B cell (primary cell): ENCODE measurements at regions not wholly inside any gene's neighbourhood (a gene's known extent, or its start where the extent isn't known, plus 50 kb on each side); places are given as distances from the start of the nearest gene placed in this dataset.

Experiments used
- ATAC-seq: fragments of 200-7000 bp; cut with Tn5 transposase; one replicate; pipeline ENCODE4 v1.10.0; 2021; ENCODE audit warnings: low read depth, mild to moderate bottlenecking, moderate number of reproducible peaks, moderate library complexity
- CTCF ChIA-PET: fragments of 350-600 bp; sonication (Branson Sonifier 250); formaldehyde crosslinking; loops from one replicate; lab custom pipeline; 2021; ENCODE audit warnings: antibody characterized with exemption, inconsistent platforms; lab: Charles Lee
- POLR2A ChIA-PET: fragments of 350-600 bp; sonication (Branson Sonifier 250); formaldehyde crosslinking; loops from one replicate; lab custom pipeline; 2021; ENCODE audit warnings: antibody characterized with exemption; lab: Charles Lee
- DNase-seq: peaks from one replicate; pipeline ENCODE4 v3.0.0; 2013
- H2AFZ ChIP-seq: 2 replicates; pipeline ENCODE4 v1.6.1; 2012; ENCODE audit warnings: mild to moderate bottlenecking, low read depth, low read length; ENCODE audit not compliant: insufficient read depth, poor library complexity, severe bottlenecking
- H3K27ac ChIP-seq, 2 donors: 1 replicate in 1 of 2; 2 replicates in 1 of 2; pipeline ENCODE4 v1.5.1; 2012 to 2013; ENCODE audit warnings: low read length in 2 of 2, mild to moderate bottlenecking in 2 of 2, moderate library complexity in 1 of 2
- H3K27me3 ChIP-seq, 4 experiments: fragments of 200-600 bp in 1 of 4; sonication (generic) in 1 of 4; replicated peaks in 1 of 4; 1 replicate in 2 of 4; 2 replicates in 2 of 4; pipeline versions ENCODE4 v1.6.1 to v1.7.0; 2013 to 2016; ENCODE audit warnings: low read length in 3 of 4, mild to moderate bottlenecking in 2 of 4, mixed read lengths in 1 of 4, moderate library complexity in 1 of 4; ENCODE audit not compliant: insufficient read depth in 4 of 4, control insufficient read depth in 3 of 4; ENCODE audit errors: control extremely low read depth in 1 of 4
- H3K36me3 ChIP-seq, 2 experiments: replicated peaks in 1 of 2; 1 replicate in 1 of 2; 2 replicates in 1 of 2; pipeline versions ENCODE4 v1.6.1 to v1.7.1; 2013; ENCODE audit warnings: low read length in 1 of 2; ENCODE audit not compliant: insufficient read depth in 2 of 2, control insufficient read depth in 1 of 2; ENCODE audit errors: control extremely low read depth in 1 of 2, extremely low read depth in 1 of 2
- H3K4me1 ChIP-seq, 2 donors: fragments of 200-600 bp in 1 of 2; sonication (generic) in 1 of 2; 1 replicate in 1 of 2; 2 replicates in 1 of 2; pipeline versions ENCODE4 v1.5.1 to v1.6.1; 2013 to 2017; ENCODE audit warnings: low read length in 2 of 2; ENCODE audit not compliant: control insufficient read depth in 2 of 2, insufficient read depth in 2 of 2
- H3K4me2 ChIP-seq: replicated peaks from 2 replicates; pipeline ENCODE3; 2012; ENCODE audit warnings: mild to moderate bottlenecking, low read depth, low read length; ENCODE audit not compliant: poor library complexity, severe bottlenecking
- H3K4me3 ChIP-seq, 5 experiments: fragments of 200-600 bp in 1 of 5; sonication (generic) in 1 of 5; 1 replicate in 3 of 5; 2 replicates in 2 of 5; pipeline versions ENCODE4 v1.5.1 to v1.7.0; 2011 to 2016; ENCODE audit warnings: low read length in 4 of 5, mild to moderate bottlenecking in 4 of 5, low read depth in 2 of 5, control low read depth in 1 of 5, moderate library complexity in 1 of 5; ENCODE audit not compliant: insufficient read depth in 1 of 5; ENCODE audit errors: control extremely low read depth in 1 of 5, extremely low read depth in 1 of 5
- H3K79me2 ChIP-seq: fragments of 200-600 bp; sonication (generic); one replicate; pipeline ENCODE4 v1.6.0; 2016; ENCODE audit warnings: low read length; ENCODE audit not compliant: control insufficient read depth, insufficient read depth
- H3K9ac ChIP-seq: fragments of 200-600 bp; sonication (generic); 2 replicates; pipeline ENCODE4 v1.6.1; 2017; ENCODE audit warnings: mild to moderate bottlenecking, low read length, moderate library complexity
- H3K9me3 ChIP-seq, 3 donors: one replicate each; pipeline versions ENCODE4 v1.6.1 to v1.7.1; 2013; ENCODE audit warnings: low read length in 2 of 3; ENCODE audit not compliant: control insufficient read depth in 2 of 3, insufficient read depth in 1 of 3; ENCODE audit errors: control extremely low read depth in 1 of 3
- H4K20me1 ChIP-seq: 2 replicates; pipeline ENCODE4 v1.6.0; 2012; ENCODE audit warnings: mild to moderate bottlenecking, low read length; ENCODE audit not compliant: insufficient read depth, control insufficient read depth, poor library complexity, severe bottlenecking
- H3K27ac Mint-ChIP-seq: one replicate; pipeline ENCODE4 v1.8.0; 2021; ENCODE audit warnings: mixed read lengths
- H3K27me3 Mint-ChIP-seq: one replicate; pipeline ENCODE4 v1.8.0; 2021; ENCODE audit warnings: mixed read lengths
- H3K4me1 Mint-ChIP-seq: one replicate; pipeline ENCODE4 v1.8.0; 2021; ENCODE audit warnings: mixed read lengths
- H3K4me3 Mint-ChIP-seq: one replicate; pipeline ENCODE4 v1.8.0; 2021; ENCODE audit warnings: mixed read lengths
- H3K9me3 Mint-ChIP-seq: one replicate; pipeline ENCODE4 v1.8.0; 2022; ENCODE audit warnings: mixed read lengths; ENCODE audit not compliant: insufficient read depth
- CTCF ChIP-seq: fragments of 200-600 bp; IDR thresholded peaks from one replicate; pipeline ENCODE4 v1.8.0; 2022; ENCODE audit warnings: antibody characterized with exemption, mild to moderate bottlenecking
- EZH2 ChIP-seq: IDR thresholded peaks from 2 replicates; pipeline ENCODE4 v1.6.1; 2012; ENCODE audit warnings: borderline replicate concordance, low read depth, mild to moderate bottlenecking, moderate library complexity, low read length; ENCODE audit not compliant: insufficient read depth, poor library complexity, severe bottlenecking
- WGBS: methylation state at CpG from one replicate; pipeline ENCODE4 v1.1.5; 2013; ENCODE audit warnings: missing lambda C conversion rate; ENCODE audit not compliant: insufficient coverage; 5-methylcytosine and 5-hydroxymethylcytosine counted together
- intact Hi-C: fragments of 100-400 bp; cut with micrococcal nuclease; formaldehyde crosslinking; loops from one replicate; pipeline ENCODE4 v1.10.0; 2022

- H2AFZ ChIP-seq, result no peak overlapping the region
- TF ChIP-seq CTCF (no peak), EZH2 (no peak)
- H3K9me3 ChIP-seq, result peaks cover 0 to 9% (median 8%) of the 10 kb centered on the region in 3 donors
- DNase-seq, result no peak
- H3K79me2 ChIP-seq, result no peaks in the 10 kb centered on the region
- H3K4me1 ChIP-seq, result no peaks in the 10 kb centered on the region
- no peak for ATAC-seq
- H3K4me2 ChIP-seq, result no peak overlapping the region
- no peaks in the 10 kb centered on the region for H3K36me3 ChIP-seq
- Mint-ChIP-seq H3K4me1 (no peaks in the 10 kb centered on the region), H3K9me3 (peaks cover 8% of the 10 kb centered on the region), H3K4me3 (no peak overlapping the region), H3K27me3 (no peaks in the 10 kb centered on the region), H3K27ac (no peak overlapping the region)
- H3K9ac ChIP-seq, result no peak overlapping the region
- no peaks in the 10 kb centered on the region for H4K20me1 ChIP-seq
- H3K27me3 ChIP-seq, result no peaks in the 10 kb centered on the region
- H3K4me3 ChIP-seq, result no peak overlapping the region
- ChIA-PET POLR2A (no interaction called here), CTCF (interaction anchor here (1.5 kb wide), 1 partner anchor 9 kb away, joined by 3 read pairs; no protein-coding TSS in a partner anchor)
- H3K27ac ChIP-seq, result no peak overlapping the region
- intact Hi-C loops, result no loop called here
These were observed 142.7 kb upstream of the TUBA3C start for GRCh38 chr13:19324325-19324724.

GRCh38 chr13:19321222-19321621, 139.6 kb upstream of the TUBA3C start:
- H3K9me3 ChIP-seq, result peaks cover 0 to 9% (median 8%) of the 10 kb centered on the region in 3 donors
- no peak overlapping the region for H3K4me3 ChIP-seq
- H3K27me3 ChIP-seq, result no peaks in the 10 kb centered on the region
- no peak overlapping the region for H2AFZ ChIP-seq
- Mint-ChIP-seq H3K27me3 (no peaks in the 10 kb centered on the region), H3K4me1 (no peaks in the 10 kb centered on the region), H3K4me3 (no peak overlapping the region), H3K27ac (no peak overlapping the region), H3K9me3 (peaks cover 8% of the 10 kb centered on the region)
- CTCF ChIA-PET, result no interaction called here
- no peak for TF ChIP-seq CTCF
- no peak for TF ChIP-seq EZH2
- ATAC-seq, result no peak
- H4K20me1 ChIP-seq, result no peaks in the 10 kb centered on the region
- DNase-seq, result no peak
- no peak overlapping the region for H3K9ac ChIP-seq
- H3K79me2 ChIP-seq, result no peaks in the 10 kb centered on the region
- WGBS, result no CpG with 5 or more reads among the region's 3 CpGs
- H3K36me3 ChIP-seq, result no peaks in the 10 kb centered on the region
- POLR2A ChIA-PET, result no interaction called here
- H3K4me1 ChIP-seq, result no peaks in the 10 kb centered on the region
- no peak overlapping the region for H3K4me2 ChIP-seq
- intact Hi-C loops, result no loop called here
- H3K27ac ChIP-seq, result no peak overlapping the region
